Head of caudate nucleus (tissue), 42 donors: ENCODE measurements at regions not wholly inside any gene's neighbourhood (a gene's known extent, or its start where the extent isn't known, plus 50 kb on each side); places are given as distances from the start of the nearest gene placed in this dataset.
"Not testable (repeated sequence)": the region's sequence is repeated elsewhere in the genome, so short reads cannot be mapped to it uniquely, and the experiment has no call there.

Source experiments
- DNase-seq, 42 donors: peaks; one replicate each; pipeline versions ENCODE4 v3.0.0 to v3.0.0-alpha.2; 2020 to 2021; ENCODE audit warnings: mixed read lengths in 7 of 42
- intact Hi-C: fragments of 100-400 bp; cut with DNase I; formaldehyde crosslinking; loops from one replicate; pipeline ENCODE4 v1.15.0; 2022

DNA sequence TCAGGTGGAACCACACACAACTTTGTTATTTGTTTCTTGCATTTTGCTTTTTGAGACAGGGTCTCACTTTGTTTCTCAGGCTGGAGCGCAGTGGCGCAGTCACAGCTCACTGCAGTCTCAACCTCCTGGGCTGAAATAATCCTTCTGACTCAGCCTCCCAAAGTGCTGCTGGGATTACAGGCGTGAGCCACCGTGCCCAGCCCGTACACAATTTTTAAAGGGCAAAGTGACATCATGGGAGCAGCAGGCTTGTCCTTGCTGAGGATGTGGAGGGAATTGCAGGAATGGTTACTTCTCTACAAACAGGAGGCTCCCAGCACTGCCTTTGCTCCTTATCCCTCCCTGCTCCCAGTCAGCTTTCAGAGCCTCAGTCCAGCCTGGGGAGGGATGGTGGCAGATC lies 355.9 kb upstream of the KLHL29 start:
- peak in 1 of 42 donors; percentile 1 for DNase-seq
- intact Hi-C loops: no loop called here

DNA sequence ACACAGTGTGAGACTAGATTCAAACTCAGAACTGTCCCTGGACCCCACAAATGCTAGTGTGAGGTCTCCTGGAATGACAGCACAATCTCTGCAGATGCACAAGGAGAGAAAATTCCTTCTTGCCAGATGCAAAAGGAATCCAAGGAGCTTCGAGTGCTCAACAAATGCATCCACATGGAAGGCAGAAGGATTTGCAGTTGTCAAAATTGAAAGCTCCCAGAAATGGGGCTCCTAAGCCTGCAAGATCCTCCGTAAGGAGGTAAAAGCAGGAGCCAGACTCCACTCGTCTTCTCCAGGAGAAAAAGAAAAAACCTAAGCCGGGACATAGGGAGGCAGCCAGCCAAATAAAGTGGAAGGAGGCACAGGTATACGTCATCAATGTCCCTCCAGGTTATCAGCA lies 355.0 kb upstream of the KLHL29 start:
- intact Hi-C loops: loop anchor here (10.0 kb wide), 1 partner anchor 175 kb away; no protein-coding TSS in a partner anchor
- no peak for DNase-seq

DNA sequence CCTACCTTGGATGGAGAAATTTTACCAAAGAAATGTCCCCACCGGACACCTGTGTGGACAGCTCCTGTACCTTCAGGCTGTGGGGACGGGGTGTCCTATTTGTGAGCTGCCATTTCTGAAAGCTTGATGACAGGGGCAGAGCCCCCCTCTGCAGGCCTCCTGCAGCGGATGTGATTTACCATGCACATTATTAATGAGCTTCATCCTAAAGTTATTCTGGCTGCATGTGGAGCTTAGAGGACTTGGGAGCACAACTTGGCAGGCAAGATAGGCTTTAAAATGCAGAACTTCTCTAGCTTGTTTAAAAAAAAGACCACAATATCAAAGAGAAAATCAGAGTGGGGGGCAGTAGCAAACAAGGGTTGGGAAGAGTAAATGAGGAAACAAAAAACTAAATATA lies 350.0 kb upstream of the KLHL29 start:
- intact Hi-C loops: loop anchor here (10.0 kb wide), 1 partner anchor 180 kb away; no protein-coding TSS in a partner anchor

DNA sequence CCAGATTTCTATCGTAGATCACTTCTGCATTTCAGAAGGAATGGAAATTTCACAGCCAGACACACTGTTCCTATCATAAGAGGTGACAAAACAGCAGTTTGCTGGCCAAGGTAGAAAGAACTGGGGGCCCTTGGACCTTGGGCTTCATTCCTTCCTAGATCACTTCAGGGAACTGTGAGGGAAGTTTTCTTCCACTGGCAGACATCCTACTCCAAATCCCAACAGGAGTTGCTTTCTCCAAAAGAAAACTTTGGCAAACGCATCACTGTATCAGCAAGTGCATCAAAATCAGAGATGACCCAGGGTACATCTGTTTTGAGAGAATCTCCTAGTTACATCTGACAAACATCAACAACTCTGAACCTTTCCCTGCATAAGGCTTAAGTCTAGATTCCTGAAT lies 348.4 kb upstream of the KLHL29 start:
- DNase-seq: no peak
- intact Hi-C loops: loop anchor here (10.0 kb wide), 1 partner anchor 182 kb away; no protein-coding TSS in a partner anchor

More for the DNA sequence above, 350.0 kb upstream of the KLHL29 start:
- no peak for DNase-seq

DNA sequence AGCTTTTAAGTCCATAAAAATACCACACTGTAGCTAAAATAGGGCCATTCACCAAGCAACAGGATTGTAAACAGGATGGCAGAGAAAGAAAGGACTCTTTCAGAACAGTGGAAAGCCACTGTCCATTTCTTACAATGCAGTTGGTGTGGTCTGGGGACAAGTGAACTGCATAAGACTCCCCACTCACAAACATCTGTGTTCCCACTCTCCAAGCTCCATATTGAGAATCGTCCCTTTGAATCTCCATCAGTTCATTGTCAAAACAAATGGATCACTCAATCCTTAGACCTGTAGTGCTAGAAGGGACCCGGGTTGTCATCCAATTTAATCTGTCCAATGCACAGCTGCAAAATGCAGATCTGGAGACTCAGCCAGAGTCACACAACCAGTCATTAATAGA lies 347.4 kb upstream of the KLHL29 start:
- intact Hi-C loops: loop anchor here (10.0 kb wide), 1 partner anchor 183 kb away; no protein-coding TSS in a partner anchor
- DNase-seq: peak in 34 of 42 donors; percentile 7 to 85 (median 46)

DNA sequence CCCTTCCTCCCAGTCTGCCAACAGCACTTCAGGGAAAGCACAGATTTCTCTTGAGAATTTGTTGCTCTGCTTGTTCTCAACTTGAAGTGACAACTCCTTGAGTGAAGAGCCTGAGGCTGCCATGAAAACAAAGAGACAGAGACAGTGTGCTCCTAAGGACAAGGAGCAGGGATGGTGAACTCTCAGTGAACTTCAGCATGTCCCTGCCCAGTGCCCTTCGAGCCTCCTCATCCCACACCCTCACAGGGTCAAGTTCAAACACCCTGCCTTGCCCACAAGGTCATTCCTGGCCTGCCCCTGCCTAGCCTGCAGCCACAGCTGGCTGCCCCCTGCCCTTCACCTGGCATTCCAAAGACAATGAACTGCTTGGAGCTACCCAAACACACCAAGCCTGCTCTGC lies 343.5 kb upstream of the KLHL29 start:
- intact Hi-C loops: no loop called here
- no peak for DNase-seq

DNA sequence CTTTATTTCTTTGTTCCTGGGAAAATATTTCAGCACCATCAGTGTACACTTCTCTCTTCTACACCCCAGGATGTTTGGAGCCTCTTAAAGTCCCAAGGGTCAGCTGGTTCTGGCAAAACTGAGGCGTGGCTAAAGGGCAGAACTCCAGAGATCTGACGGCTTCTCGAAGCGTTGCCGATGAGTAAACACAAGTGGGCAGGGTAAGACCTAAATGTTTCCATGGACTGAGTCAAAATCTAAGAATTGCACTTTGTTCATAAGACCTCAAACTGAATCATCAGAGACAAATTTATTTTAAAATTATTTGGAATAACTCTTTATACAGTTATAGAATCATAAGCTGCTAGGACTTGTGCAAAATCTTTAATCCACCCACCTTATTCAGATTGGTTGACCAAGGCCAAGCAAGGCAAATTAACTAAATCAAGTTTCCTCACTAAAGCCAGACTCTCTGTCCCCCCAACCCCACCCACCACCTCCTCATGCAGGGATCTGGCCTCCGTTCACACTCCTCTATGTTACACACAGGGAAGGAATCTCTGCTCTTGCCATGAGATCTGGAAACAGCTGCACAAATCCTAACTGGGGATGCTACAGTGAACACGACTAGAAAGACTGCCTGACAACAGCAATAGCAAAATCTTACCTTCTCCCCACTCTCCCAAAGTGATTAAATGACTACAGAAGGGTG lies 342.6 kb upstream of the KLHL29 start:
- no peak for DNase-seq
- intact Hi-C loops: no loop called here

DNA sequence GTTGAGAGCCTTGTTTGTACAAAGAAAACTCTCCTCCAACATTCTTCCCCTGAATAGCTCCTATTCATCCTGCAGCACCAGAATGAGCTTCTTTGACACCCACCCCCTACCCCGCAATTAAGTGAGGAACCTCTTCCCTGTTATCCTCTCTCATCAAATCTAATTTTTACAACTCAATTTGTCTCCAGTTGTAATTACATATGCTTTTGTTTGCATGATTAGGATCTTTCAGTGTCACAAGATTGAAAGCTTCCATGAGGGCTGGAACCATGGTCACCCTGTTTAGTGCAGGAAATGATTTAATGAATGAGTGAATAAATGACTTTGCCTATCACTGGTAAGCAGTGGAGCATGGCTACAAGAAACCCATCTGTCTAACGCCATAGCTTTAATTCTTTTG lies 334.6 kb upstream of the KLHL29 start:
- intact Hi-C loops: no loop called here

GRCh38 chr2:23053601-23054000 lies 331.4 kb upstream of the KLHL29 start:
- no peak for DNase-seq
- intact Hi-C loops: no loop called here

More for the DNA sequence above, 334.6 kb upstream of the KLHL29 start:
- no peak for DNase-seq

- no peak for DNase-seq
- intact Hi-C loops: no loop called here
Measured at GRCh38 chr2:23055251-23055650, 329.7 kb upstream of the KLHL29 start.

DNA sequence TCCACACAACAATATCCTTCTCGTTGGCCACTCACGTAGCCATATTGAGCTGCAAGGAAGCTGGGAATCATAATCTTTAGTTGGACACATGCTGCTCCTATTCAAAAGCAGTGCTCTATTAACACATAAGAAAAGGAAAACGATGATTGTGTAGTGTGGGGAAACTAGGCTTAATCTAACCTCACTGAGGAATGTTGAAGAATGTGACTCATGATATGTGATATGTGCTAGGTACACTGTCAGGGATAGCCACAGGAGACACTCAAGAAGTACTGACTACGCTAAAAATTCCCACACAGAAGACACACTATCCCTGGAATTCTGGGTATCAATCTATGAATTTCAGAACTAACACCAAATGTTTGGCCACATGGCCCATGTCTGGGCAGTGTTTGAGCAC lies 328.1 kb upstream of the KLHL29 start:
- intact Hi-C loops, DNase-seq: not testable (repeated sequence)

DNA sequence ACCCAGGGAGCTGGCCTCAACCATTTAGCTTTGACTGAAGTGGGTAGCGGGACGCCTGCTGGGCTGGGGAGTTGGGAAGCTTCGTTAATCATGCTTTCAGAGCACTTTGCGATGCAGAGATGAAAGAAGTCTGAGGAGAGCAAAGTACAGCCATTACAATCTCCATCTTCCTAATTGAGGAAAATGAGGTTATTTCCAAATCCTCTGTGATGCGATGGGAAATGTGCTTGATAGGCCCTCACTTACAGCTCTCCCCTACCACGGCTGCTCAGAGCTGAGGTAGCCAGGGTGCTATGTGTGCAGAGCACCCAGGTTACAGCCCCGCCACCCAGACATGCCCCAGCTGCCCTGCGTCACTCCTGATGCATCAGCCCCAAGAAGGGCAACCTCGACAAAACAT lies 326.5 kb upstream of the KLHL29 start:
- intact Hi-C loops: no loop called here
- DNase-seq: peak in 2 of 42 donors; percentile 16 to 21

DNA sequence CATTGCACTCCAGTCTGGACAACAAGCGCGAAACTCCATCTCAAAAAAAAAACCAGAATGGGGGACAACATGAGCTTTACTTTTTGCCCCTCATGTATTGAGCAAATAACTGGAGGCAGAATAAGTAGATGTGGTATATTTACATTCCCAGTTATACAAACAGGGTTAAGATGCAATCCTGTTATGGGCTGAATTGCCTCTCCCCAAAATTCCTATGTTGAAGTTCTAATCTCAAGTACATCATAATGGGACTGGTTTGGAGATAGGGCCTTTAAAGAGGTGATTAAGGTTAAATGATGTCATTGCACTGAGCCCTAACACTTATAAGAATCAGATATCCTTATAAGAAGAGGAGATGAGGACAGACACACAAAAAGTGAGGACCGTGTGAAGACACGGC lies 319.8 kb upstream of the KLHL29 start:
- no peak for DNase-seq
- intact Hi-C loops: no loop called here

- no peak for DNase-seq
- intact Hi-C loops: no loop called here
Measured at GRCh38 chr2:23065936-23066335, 319.0 kb upstream of the KLHL29 start.

- intact Hi-C loops: no loop called here
- DNase-seq: no peak
Measured at GRCh38 chr2:23066686-23067085, 318.3 kb upstream of the KLHL29 start.

DNA sequence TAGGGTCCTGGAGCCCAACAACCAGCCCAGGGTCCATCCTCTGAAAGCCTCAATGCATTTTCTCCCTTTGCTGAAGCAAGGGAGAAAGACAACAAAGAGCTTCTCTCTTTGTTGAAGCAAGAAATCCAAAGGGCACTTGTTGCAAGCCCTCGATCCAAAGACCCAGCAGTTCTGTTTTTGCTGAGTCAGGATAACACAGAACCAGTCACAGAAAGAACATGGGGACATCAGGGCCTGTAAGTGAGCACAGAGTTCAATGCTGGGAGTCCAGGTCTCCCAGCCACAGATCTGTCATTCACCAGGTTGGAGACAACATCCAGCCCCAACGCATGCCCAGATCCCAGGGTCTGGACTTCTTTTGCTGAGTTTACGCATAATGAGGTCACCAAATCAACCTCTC lies 315.8 kb upstream of the KLHL29 start:
- DNase-seq: no peak
- intact Hi-C loops: no loop called here

DNA sequence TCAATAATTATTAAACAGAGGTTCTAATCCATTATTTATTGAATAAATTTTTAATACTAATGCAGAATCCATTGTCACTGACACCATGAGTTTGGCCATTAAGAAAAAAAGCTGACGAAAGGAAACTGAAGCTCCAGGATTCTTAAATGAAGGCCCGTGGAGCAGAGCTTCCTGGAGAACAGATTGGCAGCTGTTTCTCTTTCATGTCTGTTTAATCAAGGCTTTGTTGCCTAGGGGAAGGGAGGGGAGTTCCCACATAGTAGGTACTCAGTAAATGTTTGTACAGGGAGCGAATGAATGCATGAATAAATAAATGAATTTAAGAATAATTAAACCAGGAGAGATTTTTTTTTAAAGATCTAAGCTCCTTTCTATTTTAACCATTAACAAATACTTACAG lies 315.1 kb upstream of the KLHL29 start:
- intact Hi-C loops: no loop called here
- no peak for DNase-seq

GRCh38 chr2:23073056-23073455 lies 311.9 kb upstream of the KLHL29 start:
- intact Hi-C loops: no loop called here
- no peak for DNase-seq

DNA sequence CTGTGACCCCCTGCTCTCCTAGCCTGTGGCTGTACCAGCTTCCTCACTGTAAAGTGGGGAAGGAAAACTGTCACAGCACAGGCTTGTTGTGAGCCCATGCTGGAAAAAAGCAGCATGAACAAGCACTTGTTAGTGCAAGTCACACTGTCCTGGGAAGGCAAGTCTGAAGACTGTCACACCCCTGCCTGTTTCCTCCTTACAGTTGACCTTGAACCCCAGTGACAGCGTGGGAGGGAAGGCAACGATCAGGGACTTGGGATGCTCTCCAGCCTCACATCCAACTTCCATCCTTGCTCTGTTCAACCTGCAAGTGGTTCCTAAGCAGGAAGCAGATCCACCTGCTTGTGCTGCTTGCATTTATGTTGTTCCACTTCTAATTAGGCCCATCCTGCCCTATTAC lies 311.3 kb upstream of the KLHL29 start:
- intact Hi-C loops: no loop called here
- no peak for DNase-seq

DNA sequence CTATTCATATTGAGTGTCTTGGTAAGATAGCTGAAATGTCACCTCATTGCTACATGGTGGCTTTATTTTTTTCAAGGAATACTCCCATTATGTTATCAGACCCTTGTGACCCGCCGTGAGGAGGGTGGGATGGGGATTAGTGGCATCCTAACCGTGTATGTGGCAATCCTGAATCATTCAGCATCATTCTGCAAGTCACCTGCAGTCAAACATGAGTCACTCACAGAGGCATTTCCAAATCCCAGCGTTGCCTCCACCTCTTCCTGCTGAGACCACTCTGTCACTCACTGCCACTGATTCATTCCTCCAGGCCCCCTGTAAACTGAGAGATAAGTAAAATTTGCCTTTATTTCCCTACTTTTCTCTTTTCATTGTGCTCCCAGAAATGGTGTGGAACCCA lies 307.4 kb upstream of the KLHL29 start:
- no peak for DNase-seq

GRCh38 chr2:23078784-23079434 lies 306.1 kb upstream of the KLHL29 start:
- no peak for DNase-seq
- intact Hi-C loops: no loop called here

More for the DNA sequence above, 307.4 kb upstream of the KLHL29 start:
- intact Hi-C loops: no loop called here
